NOMO-1 (cell line): ENCODE measurements at regions not wholly inside any gene's neighbourhood (a gene's known extent, or its start where the extent isn't known, plus 50 kb on each side); places are given as distances from the start of the nearest gene placed in this dataset.

Experiments used
- DNase-seq, 2 experiments: peaks; one replicate each; lab custom pipeline; 2025; ENCODE audit not compliant: unreplicated experiment in 2 of 2; lab: John Stamatoyannopoulos, UW

DNA sequence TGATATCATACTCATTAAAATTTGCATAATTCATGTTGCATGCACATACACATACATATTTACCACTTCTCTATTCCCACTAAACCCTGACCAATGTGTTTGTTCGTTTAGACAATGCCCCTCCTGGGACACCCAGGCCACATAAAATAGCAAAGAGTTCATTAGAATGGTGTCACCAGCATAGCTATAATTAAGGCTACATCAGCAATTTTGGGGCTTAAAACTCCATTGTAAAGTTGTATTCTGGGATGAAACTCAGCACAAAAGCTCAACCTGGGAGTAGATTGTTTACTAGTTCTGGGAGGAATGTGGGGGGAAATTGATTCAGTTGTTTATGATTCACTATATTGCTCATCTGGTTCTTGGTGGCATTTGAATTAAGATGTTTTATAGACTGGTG is 522.2 kb upstream of the SUCLG2 start:
- DNase-seq: no peak

DNA sequence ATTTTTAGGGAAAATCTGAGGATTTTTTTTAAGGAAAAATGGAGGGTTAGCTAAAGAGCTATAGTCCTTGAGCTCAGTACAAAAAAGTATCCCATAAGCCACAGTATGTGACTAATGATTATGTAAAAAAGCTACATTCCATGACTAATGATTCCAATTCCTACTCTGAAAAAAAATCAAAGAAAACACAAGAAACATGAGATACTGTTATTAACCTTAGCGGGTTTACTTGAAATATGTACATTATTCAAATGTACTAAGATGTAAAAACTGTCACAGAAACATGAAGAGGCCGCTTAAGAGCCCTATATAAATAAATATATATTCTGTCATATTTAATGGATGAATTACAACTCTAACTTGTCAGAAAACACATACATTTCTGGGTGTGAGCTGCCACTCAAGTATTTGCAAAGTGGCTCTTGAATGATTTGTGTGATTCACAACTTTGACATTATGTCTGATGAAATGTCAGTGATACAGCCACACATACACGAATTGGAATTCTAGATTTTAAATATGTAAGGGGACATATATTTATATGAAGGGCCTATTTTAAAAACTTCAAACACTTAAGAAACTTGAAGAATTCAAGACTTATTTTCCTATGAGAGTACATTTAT is 518.7 kb upstream of the SUCLG2 start:
- DNase-seq: no peak

DNA sequence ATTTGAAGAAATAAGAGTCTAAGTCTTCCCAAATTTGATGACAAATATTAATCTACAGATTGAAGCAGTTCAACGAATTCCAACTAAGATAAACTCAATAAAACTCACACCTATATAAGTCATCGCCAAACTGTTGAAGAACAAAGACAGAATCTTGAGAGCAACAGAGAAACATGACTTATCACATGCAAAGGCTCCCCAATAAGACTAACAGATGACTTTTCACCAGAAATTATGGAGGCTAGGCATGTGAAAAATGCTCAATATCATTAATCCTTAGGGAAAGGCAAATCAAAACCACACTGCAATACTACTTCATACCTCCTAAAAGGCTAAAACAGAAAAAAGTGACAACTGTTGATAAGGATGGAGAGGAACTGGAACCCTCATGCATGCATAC is 517.6 kb upstream of the SUCLG2 start:
- DNase-seq: no peak

DNA sequence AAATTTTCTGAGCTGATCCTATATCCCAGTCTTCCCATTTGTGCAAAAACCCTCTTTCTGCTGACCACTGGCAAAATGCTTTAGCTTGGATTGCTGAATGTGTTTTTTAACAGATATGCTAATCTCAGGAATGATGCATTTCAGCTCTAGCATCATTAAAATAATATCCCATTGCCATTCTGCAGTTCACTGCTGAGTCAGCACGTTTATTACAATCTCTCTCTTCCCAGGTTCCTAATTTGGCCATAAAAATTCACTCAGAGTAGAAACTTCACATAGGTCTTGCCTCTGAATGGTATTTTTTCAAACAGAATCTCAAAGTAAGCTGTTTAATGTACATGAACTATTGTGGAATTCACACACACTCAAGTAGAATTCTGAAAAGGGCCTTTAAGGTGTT is 509.6 kb upstream of the SUCLG2 start:
- DNase-seq: no peak

DNA sequence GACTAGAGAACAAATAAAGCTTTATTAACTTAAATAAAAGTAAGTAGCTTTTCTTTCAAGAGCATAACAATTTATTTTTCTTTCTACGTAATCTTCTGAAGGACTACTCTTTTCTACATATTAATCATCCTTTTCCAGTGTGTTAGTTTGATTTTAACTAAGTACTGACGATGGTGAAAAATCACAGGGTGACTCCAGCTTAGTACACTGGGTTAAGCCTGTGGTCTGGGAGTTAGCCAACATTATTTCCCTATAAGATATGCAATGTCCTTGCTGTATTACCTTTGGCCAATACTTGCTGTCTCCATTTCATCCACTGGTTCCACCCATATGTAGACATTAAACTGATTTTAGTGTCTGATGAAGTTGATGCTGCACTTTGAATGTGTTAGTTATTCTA is 508.6 kb upstream of the SUCLG2 start:
- DNase-seq: no peak

DNA sequence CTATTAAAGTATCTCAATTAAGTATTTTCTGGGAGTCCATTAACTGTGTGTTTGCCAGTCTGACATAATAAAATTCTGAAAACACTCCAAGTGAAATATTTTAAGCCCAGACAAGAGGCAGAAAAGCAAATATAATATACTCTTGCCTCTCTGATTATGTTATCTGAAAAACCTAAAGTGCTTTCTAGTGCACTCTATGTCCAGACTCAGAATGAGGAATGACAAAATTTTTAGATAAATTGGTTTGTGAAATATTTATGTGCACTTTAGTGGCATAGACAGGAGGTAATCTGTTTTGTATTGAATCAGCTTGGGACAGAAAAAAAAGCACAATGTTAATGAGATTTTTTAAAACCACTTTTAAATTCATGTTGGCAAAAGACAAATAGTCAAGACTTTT is 508.2 kb upstream of the SUCLG2 start:
- DNase-seq: no peak

DNA sequence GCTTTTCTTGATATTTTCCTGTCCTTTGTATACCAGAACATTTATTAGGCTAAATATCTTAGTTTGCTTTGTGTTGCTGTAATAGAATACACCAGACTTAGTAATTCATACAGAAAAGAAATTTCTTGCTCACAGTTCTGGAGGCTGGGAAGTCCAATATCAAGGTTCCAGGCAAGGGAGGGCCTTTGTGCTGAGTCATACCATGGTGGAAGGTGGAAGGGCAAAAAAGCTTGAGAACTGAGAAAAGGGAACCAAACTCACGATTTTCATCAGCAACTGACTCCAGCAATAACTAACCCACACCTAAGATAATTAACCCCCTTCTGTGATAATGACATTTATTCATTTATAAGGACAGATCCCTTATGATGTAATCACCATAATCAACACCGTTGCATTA is 496.9 kb upstream of the SUCLG2 start:
- DNase-seq: no peak

DNA sequence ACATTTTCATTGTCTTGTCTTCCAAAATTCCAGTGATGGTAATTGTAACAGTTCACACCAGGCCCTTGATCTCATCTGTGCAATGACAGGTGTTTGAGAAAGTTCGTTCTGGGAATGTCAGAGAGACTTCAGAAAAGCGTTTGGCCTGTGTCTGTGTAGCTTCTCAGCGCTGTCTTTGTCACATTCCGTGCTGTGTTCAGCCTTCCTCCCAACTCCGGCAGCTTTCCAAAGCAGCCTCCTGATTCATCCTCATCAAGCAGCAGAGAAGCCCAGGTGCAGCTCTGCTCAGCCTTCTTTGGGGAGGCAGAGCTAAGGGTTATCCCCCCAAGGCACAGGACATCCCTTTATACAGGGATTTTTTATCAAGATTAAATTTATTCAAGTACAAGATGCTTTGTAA is 494.0 kb upstream of the SUCLG2 start:
- DNase-seq: no peak

DNA sequence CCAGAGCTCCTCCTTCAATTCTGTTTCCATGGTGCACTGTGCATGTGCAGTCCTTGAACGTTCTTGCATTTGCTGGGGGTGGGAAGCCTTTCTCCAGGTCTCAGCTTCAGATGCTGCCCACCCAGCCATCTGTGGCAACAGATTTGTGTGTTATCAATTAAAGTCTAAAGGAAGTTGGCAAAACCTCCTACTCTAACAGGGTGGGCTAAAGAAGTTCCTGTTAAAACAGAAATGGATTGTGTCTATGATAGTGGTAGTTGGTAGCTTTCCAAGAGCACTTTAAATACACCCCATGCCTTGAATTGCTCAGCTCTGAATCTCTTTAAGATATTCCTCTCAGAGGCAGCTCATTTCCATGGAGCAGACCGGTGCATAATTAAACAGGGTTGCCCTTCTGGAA is 488.0 kb upstream of the SUCLG2 start:
- no peak for DNase-seq

DNA sequence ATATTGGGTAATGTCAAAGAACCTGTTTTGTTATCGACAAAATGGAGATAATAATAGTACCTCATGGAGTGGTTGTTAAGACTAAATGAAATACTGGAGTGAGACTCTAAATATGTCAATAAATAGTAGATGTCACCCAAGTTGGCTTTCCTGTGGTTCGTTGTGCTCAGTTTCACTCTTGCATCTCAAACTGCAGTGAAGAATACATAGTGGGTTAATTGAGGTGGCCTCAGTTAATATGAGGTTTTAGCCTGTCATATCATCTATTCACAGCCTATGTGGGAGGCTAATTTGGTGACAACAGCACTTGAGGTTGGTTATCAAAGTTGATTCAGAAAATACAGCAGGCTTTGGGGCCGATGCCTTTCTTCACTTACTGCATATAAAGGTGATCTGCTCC is 485.5 kb upstream of the SUCLG2 start:
- no peak for DNase-seq

DNA sequence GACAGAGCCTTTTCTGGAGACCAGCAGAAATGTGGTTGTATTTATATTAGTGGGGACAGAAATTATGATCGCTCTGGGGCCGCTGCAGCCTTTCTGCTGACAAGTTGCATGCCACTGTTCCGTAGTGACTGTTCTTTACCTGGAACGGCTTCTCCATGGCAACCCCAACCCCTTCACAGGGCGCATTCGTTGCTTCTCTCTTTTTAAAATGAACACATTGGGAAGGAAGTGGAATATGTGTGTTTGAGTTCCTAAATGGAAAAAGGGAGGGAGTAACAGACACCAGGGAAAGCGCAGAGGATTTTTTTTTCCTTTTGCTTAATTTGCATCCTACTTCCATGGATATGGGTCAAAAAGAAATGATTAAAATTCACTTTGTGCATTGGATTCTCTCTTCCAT is 482.0 kb upstream of the SUCLG2 start:
- no peak for DNase-seq

DNA sequence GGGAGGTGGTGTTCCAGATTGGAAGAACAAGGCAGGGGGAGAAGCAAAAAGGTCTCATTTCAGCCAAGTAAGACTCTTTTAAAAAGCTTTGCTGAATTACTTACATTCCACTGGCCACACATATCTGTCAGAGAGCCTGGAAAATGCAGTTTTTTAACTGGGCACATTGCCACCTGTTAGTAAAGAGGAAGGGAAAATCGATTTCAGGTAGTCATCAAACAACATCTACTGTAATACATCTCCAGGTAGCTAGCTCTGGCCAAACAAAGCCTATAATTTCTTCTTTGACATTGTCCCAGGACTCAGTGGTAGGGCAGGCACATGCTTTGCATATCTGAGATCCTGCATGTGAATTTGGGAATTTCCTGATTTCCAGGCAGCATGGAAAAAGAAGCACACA is 480.7 kb upstream of the SUCLG2 start:
- no peak for DNase-seq

DNA sequence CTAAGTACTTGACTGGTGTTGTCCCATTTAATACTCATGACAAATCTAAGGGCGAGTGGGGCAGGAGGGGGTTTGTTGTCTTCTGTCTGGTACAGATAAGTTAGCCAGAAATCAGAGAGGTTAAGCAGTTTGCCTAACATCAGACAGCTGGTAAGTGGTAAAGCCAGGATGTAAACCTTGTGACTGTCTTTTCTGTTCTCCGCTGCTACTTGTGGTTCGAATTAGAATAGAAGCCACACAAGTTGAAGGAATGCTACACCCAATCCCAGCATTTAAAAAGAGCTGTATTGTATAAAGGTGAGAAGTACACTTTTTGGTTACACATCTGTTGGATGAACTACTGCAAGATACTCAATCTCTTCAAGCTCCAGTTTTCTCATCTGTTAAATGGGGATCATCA is 474.7 kb upstream of the SUCLG2 start:
- DNase-seq: no peak

DNA sequence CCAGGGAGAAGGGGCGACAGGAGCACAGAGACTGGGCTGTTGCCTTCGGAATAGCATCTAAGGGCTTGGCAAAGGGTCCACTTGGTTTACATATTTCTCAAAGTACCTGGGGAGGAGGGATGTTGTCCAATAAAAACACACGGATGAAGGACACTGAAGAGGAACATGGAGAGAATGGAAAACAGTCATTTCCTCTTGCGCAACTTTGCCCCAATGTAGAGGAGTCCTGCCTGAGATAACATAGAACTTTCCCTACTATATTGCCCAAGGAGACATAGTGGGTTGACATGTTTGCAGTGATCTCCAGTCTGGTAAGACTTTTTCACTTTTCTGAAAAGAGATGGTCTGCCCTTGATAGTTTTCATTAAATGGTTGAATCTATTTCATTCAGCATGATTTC is 468.8 kb upstream of the SUCLG2 start:
- no peak for DNase-seq

DNA sequence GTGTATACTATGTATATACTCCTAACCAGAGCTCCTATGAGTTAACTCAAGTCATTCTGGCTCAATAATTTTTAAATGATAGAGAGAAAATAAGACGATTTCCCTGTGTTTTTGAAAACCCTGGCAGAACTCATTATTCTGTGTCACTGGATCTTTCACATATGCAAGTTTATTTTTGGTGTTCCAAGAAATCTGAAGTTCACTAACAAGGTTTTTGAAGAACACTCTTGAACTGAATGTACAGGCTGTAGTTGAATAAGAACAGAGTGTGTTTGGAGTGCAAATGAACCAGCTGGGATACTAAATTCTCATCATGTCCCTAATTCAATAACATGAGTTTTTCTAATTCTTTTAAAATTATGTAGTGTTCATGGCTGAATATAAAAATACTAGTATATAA is 466.9 kb upstream of the SUCLG2 start:
- DNase-seq: no peak

DNA sequence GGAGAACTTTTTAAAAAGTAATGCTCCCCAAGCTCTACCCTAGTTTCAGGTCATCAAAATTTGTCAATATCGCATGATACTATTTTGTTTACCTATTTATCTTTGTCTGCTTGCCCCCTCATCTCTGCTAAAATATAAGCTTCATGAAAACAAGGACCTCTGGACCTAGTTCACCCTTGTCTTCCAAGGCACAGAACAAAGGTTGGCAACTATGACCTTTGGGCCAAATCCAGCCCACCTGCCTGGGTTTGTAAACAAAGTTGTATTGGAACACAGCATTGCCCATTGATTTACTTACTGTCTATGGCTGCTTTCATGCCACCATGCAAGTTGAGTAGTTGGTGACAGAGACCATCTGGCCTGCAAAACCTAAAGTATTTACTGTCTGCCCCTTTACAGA is 462.2 kb upstream of the SUCLG2 start:
- no peak for DNase-seq

DNA sequence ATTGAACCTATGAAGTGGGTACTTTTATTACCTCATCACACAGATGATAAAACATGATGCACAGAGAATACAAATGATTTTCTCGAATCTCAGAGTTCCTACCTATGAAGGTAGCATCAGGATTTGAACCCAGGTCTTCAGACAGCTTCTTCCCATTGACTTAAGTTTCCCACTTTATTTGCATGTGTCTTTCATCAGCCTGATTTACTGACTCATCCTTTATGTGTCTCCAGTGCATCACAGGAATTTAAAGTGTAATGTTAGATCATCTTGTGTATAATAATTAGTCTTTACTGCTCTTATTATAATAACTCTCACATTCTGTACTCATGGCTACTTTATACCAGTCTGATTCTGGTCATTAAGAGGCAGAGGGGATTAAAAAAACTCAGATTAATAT is 449.4 kb upstream of the SUCLG2 start:
- DNase-seq: no peak

DNA sequence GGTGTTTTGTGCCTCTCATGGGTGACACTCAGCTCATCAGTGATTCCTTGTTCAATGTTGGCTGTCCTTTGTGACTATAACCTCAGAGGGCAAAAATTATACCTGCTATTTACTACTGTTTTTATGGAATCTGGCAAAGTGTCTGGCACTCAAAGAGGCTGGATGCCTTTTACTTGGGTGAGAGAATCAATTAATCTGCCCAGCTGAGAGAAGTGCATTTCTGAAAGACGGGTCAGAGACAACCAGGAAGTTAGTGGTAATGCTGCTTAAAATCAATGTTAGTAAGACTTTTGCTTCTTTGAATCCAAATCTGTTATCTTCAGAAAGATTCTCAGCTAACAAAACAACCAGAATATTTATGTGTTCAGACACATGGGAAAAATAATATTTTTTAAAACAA is 436.2 kb upstream of the SUCLG2 start:
- no peak for DNase-seq

DNA sequence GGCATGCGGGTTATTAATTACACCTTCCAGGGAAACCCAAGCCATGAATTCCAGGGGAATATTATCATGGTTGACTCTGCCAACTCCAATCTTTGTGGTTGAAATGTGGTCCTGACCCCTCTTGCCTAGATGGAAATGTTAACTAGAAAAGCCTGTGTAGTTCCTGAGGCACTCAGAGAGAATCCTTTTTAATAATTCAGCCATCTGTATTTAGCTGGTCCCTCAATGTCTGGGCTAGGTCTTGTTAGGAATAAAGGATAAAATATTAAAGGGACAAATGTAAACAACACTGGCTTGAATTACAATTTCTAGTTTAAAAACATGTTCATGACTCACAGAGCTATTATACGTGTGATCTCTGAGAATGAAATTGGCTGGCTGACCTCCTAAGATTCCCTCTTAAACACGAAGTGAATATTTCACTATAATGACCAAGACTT is 435.2 kb upstream of the SUCLG2 start:
- no peak for DNase-seq

DNA sequence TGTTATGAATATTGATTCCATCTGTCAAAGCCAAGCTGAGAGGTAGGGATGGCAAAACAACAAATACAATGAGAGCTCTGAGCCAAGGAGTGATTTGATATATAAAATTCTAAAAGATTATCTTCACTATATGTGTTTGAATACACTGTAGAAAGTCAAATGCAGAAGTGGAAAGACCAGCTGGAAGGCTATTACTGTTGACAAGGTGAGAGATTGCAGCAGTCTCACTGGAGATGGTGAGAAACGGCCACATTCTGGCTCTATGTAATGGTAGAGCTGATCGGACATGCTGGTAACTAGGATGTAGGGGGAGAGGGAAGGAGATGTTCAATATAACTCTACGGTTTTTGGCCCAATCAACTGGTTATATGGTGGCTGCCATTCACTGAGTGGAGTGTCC is 434.2 kb upstream of the SUCLG2 start:
- DNase-seq: no peak

DNA sequence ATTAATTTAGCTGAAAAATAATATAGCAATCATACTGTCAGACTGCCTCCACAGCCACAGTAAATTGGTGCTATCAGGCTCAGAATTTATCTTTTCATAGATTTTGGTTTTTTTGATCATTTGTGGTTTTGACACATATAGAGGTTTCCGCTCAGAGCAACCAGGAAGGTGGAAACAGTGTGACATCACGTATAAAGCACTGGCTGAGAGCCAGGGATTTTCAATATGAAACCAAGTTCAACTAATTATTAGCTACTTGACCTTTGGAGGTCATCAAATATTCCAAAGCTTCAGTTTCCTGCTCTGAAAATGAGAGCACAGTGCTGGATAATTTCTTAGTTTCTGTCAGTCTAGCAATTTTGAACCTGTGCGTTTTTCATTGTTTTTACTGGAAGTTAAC is 433.8 kb upstream of the SUCLG2 start:
- no peak for DNase-seq

DNA sequence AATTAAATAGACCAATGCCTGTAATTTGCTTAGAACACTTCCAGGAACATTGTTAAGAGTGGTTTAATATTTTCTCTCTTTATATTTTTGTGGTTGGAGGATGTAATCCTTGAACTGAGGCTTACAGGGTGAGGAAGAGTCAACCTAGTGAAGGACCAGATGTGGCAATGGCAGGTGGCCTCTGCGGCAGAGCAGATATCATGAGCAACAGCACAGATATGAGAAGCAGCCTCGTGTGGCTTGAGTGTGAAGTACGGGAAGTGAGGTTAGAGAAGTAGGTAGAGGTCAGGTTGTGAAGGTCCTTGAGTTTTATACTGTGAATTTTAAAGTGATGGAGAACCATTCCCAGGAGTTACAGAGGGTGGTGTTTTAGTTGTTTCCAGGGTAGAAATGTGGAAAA is 417.6 kb upstream of the SUCLG2 start:
- DNase-seq: no peak

DNA sequence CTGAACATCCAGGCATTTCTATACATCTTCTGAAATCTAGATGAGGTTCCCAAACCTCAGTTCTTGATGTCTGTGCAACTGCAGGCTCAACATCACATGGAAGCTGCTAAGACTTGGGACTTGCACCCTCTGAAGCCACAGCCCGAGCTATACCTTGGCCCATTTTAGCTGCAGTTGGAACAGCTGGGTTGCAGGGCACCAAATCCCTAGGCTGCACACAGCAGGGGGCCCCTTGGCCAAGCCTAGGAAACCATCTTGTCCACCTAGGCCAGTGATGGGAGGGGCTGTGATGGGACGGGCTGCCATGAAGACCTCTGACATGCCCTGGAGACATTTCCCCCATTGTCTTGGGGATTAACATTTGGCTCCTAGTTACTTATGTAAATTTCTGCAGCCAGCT is 415.8 kb upstream of the SUCLG2 start:
- no peak for DNase-seq

DNA sequence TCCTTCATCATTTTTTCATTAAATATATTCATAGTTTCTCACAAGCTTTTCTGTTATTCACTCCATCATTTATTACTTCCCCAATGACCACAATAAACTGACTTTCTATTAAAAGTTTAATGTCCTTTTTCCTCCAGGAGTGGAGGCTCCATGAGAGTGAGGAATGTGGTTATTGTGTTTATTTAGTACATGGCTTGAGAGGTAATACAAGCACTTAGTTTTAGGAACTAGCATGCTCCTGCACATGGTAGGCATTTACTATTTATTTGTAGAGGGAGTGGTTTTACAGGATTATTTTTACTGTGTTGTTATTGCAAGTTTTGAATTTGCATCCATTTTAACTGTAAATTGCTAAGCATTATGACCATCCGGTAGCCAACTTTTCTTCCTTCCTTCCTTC is 412.9 kb upstream of the SUCLG2 start:
- no peak for DNase-seq
